Osteocyte (in vitro differentiated cells): ENCODE measurements at regions not wholly inside any gene's neighbourhood (a gene's known extent, or its start where the extent isn't known, plus 50 kb on each side); places are given as distances from the start of the nearest gene placed in this dataset.
A peak's percentile ranks its signal among the peaks of the same experiment; 100 is the strongest.
"Not testable (repeated sequence)": the region's sequence is repeated elsewhere in the genome, so short reads cannot be mapped to it uniquely, and the experiment has no call there.

ENCODE experiments used
- DNase-seq: peaks from one replicate; pipeline ENCODE4 v3.0.0; 2021; ENCODE audit warnings: mixed read lengths; ENCODE audit not compliant: unreplicated experiment; ENCODE audit errors: extremely low spot score
- H3K27ac Mint-ChIP-seq: one replicate; pipeline ENCODE4 v1.8.0; 2021; ENCODE audit warnings: mild to moderate bottlenecking, mixed read lengths; ENCODE audit not compliant: unreplicated experiment
- H3K27me3 Mint-ChIP-seq: one replicate; pipeline ENCODE4 v1.8.0; 2021; ENCODE audit warnings: mixed read lengths; ENCODE audit not compliant: unreplicated experiment
- H3K36me3 Mint-ChIP-seq: one replicate; pipeline ENCODE4 v1.8.0; 2021; ENCODE audit warnings: mixed read lengths; ENCODE audit not compliant: unreplicated experiment
- H3K4me1 Mint-ChIP-seq: one replicate; pipeline ENCODE4 v1.8.0; 2021; ENCODE audit warnings: mixed read lengths; ENCODE audit not compliant: unreplicated experiment
- H3K4me3 Mint-ChIP-seq: one replicate; pipeline ENCODE4 v1.8.0; 2021; ENCODE audit warnings: mild to moderate bottlenecking, moderate library complexity, mixed read lengths; ENCODE audit not compliant: unreplicated experiment
- H3K9me3 Mint-ChIP-seq: one replicate; pipeline ENCODE4 v1.8.0; 2021; ENCODE audit warnings: mixed read lengths; ENCODE audit not compliant: unreplicated experiment
- CTCF ChIP-seq: fragments of 200-600 bp; sonication (generic); IDR thresholded peaks from 2 replicates; pipeline ENCODE4 v1.5.0; 2021; ENCODE audit warnings: antibody characterized with exemption, mild to moderate bottlenecking, moderate library complexity

- TF ChIP-seq CTCF, result no peak
- no peaks in the 10 kb centered on the region for H3K36me3 Mint-ChIP-seq
- no peak for DNase-seq
- peaks cover 16% of the 10 kb centered on the region for H3K9me3 Mint-ChIP-seq
- no peaks in the 10 kb centered on the region for H3K27me3 Mint-ChIP-seq
- no peak overlapping the region for H3K27ac Mint-ChIP-seq
- H3K4me1 Mint-ChIP-seq, result no peaks in the 10 kb centered on the region
- H3K4me3 Mint-ChIP-seq, result no peak overlapping the region
These were observed 893.5 kb upstream of the NUDT12 start for GRCh38 chr5:104456122-104456521.

GRCh38 chr5:104452550-104452949 lies 890.0 kb upstream of the NUDT12 start:
- H3K27me3 Mint-ChIP-seq, result no peaks in the 10 kb centered on the region
- H3K36me3 Mint-ChIP-seq, result no peaks in the 10 kb centered on the region
- no peaks in the 10 kb centered on the region for H3K4me1 Mint-ChIP-seq
- peak overlapping the region; percentile 70 for H3K4me3 Mint-ChIP-seq
- H3K27ac Mint-ChIP-seq, result no peak overlapping the region
- peaks cover 10% of the 10 kb centered on the region for H3K9me3 Mint-ChIP-seq
- no peak for TF ChIP-seq CTCF
- no peak for DNase-seq

GRCh38 chr5:104451911-104452310 lies 889.3 kb upstream of the NUDT12 start:
- DNase-seq, H3K4me1 Mint-ChIP-seq, H3K27me3 Mint-ChIP-seq, H3K36me3 Mint-ChIP-seq: not testable (repeated sequence)
- Mint-ChIP-seq H3K4me3 (peak overlapping the region; percentile 70), H3K9me3 (peaks cover 10% of the 10 kb centered on the region), H3K27ac (peak overlapping the region; percentile 70)

GRCh38 chr5:104444656-104445055 lies 882.1 kb upstream of the NUDT12 start:
- no peak for DNase-seq

GRCh38 chr5:104443706-104444105 lies 881.1 kb upstream of the NUDT12 start:
- no peak for DNase-seq
- no peaks in the 10 kb centered on the region for H3K4me1 Mint-ChIP-seq
- H3K36me3 Mint-ChIP-seq, result no peaks in the 10 kb centered on the region
- H3K27ac Mint-ChIP-seq, result no peak overlapping the region
- TF ChIP-seq CTCF, result no peak
- no peak overlapping the region for H3K4me3 Mint-ChIP-seq
- no peaks in the 10 kb centered on the region for H3K27me3 Mint-ChIP-seq
- H3K9me3 Mint-ChIP-seq, result no peaks in the 10 kb centered on the region

More at GRCh38 chr5:104444656-104445055, 882.1 kb upstream of the NUDT12 start:
- Mint-ChIP-seq H3K36me3 (no peaks in the 10 kb centered on the region), H3K9me3 (peaks cover 7% of the 10 kb centered on the region), H3K27ac (no peak overlapping the region), H3K4me1 (no peaks in the 10 kb centered on the region), H3K27me3 (no peaks in the 10 kb centered on the region), H3K4me3 (no peak overlapping the region)
- TF ChIP-seq CTCF, result no peak

- no peak overlapping the region for H3K27ac Mint-ChIP-seq
- no peaks in the 10 kb centered on the region for H3K9me3 Mint-ChIP-seq
- H3K36me3 Mint-ChIP-seq, result no peaks in the 10 kb centered on the region
- TF ChIP-seq CTCF, result no peak
- DNase-seq, result no peak
- H3K4me1 Mint-ChIP-seq, result peaks cover 20% of the 10 kb centered on the region
- no peaks in the 10 kb centered on the region for H3K27me3 Mint-ChIP-seq
- H3K4me3 Mint-ChIP-seq, result no peak overlapping the region
These were observed 869.4 kb upstream of the NUDT12 start for GRCh38 chr5:104431981-104432380.
